ENCODE measurements at regions not wholly inside any gene's neighbourhood (a gene's known extent, or its start where the extent isn't known, plus 50 kb on each side); places are given as distances from the start of the nearest gene placed in this dataset.

DNA sequence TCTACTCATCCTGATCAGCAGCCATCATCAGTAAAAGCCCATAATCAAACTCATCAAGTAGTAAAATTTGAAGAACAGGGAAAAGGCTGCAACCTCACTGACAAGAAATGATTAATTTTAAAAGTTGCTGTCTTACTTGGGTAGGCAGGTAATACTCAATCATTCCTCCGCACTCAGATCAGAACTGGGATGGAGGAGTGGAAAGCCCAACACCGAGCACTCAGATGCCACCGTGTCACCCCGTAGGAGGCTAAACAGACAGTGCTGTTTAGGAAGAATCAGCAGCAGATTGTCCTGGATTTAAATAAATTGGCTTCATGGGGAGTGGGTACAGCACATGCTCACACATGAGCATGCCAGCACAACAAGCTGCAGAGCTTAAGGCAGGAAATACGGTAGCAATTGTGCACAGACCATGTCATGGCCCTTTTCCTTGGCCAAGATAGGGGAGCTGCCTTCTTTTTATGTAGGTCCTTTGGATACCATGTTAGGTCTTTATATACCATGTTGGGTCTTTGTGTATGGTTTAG lies 92.6 kb upstream of the CDH6 start:
- POLR2A ChIA-PET: no interaction called here
- no TSS peak for BruUV-seq (replicated peaks)
- Histone ChIP-seq H3K27me3 (ENCODE audit: control insufficient read depth in 2 of 2, insufficient read depth in 2 of 2, low read length in 2 of 2) (no peaks in the 10 kb centered on the region), H3K27ac (ENCODE audit: insufficient read depth, low read depth, low read length) (no peak overlapping the region), H3K36me3 (ENCODE audit: control insufficient read depth in 2 of 2, extremely low read depth in 1 of 2, insufficient read depth in 2 of 2, low read length in 2 of 2) (no peaks in the 10 kb centered on the region), H3K4me3 (replicated peaks in 1 of 3; ENCODE audit: insufficient read depth in 1 of 3, low read depth in 1 of 3, low read length in 3 of 3) (no peak overlapping the region), H3K4me1 (ENCODE audit: control insufficient read depth, extremely low read depth, insufficient read depth, low read length) (no peaks in the 10 kb centered on the region), H4K20me1 (replicated peaks; ENCODE audit: control insufficient read depth, extremely low read depth, insufficient read depth, low read length) (no peaks in the 10 kb centered on the region), H3K9me3 (replicated peaks; ENCODE audit: control insufficient read depth, insufficient read depth, low read length) (no peaks in the 10 kb centered on the region), H3K79me2 (ENCODE audit: control insufficient read depth, insufficient read depth, low read length) (no peaks in the 10 kb centered on the region), H3K4me2 (ENCODE audit: insufficient read depth, low read length) (no peak overlapping the region), H3K9ac (replicated peaks; ENCODE audit: extremely low read depth, insufficient read depth, low read length) (no peak overlapping the region), H3K9me1 (replicated peaks; ENCODE audit: control insufficient read depth, extremely low read depth, insufficient read depth, low read length) (no peaks in the 10 kb centered on the region), H2AFZ (ENCODE audit: low read depth, low read length) (no peak overlapping the region)
- FAIRE-seq: no peak
- intact Hi-C loops (cut with micrococcal nuclease): no loop called here
- CTCF ChIA-PET: no interaction called here
- TF ChIP-seq POLR2AphosphoS5 (IDR thresholded peaks at IDR 0.05; ENCODE audit: insufficient read depth, low read depth, low read length): no peak
- TF ChIP-seq GATA2 (IDR thresholded peaks at IDR 0.05; ENCODE audit: insufficient read depth, insufficient read length, low read depth, low read length): no peak
- TF ChIP-seq EZH2 (IDR thresholded peaks at IDR 0.05; ENCODE audit: borderline replicate concordance, low read depth, low read length, severe bottlenecking): no peak
- TF ChIP-seq, protein P1, sequence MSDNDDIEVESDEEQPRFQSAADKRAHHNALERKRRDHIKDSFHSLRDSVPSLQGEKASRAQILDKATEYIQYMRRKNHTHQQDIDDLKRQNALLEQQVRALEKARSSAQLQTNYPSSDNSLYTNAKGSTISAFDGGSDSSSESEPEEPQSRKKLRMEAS (IDR thresholded peaks at IDR 0.05; ENCODE audit: insufficient read depth, insufficient read length): no peak
- TF ChIP-seq, protein P2, sequence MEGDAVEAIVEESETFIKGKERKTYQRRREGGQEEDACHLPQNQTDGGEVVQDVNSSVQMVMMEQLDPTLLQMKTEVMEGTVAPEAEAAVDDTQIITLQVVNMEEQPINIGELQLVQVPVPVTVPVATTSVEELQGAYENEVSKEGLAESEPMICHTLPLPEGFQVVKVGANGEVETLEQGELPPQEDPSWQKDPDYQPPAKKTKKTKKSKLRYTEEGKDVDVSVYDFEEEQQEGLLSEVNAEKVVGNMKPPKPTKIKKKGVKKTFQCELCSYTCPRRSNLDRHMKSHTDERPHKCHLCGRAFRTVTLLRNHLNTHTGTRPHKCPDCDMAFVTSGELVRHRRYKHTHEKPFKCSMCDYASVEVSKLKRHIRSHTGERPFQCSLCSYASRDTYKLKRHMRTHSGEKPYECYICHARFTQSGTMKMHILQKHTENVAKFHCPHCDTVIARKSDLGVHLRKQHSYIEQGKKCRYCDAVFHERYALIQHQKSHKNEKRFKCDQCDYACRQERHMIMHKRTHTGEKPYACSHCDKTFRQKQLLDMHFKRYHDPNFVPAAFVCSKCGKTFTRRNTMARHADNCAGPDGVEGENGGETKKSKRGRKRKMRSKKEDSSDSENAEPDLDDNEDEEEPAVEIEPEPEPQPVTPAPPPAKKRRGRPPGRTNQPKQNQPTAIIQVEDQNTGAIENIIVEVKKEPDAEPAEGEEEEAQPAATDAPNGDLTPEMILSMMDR (IDR thresholded peaks at IDR 0.05; ENCODE audit: extremely low read depth in 1 of 2, insufficient read depth in 1 of 2, low read depth in 1 of 2, low read length in 2 of 2): no peak
- no peak for TF ChIP-seq MYC (IDR thresholded peaks at IDR 0.05; ENCODE audit: low read depth, low read length)
- TF ChIP-seq POLR2A (IDR thresholded peaks at IDR 0.05; ENCODE audit: low read depth, low read length): no peak
- TF ChIP-seq JUN (IDR thresholded peaks at IDR 0.05; ENCODE audit: borderline replicate concordance, insufficient read depth, insufficient read length, low read depth): no peak
- no peak for TF ChIP-seq FOS (IDR thresholded peaks at IDR 0.05; ENCODE audit: borderline replicate concordance, insufficient read depth, low read length)
- dilution Hi-C loops (cut with MboI; ENCODE audit: extremely low pct_ligation_motif_present, low sequenced_read_pairs): no loop called here
- no peak for DNase-seq (ENCODE audit: low read depth, low spot score)

All from endothelial cell of umbilical vein (primary cell).